Small intestine (tissue), 7 donors: ENCODE measurements at regions not wholly inside any gene's neighbourhood (a gene's known extent, or its start where the extent isn't known, plus 50 kb on each side); places are given as distances from the start of the nearest gene placed in this dataset.

Experiments
- DNase-seq, 2 donors: peaks; one replicate each; pipeline versions ENCODE4 v3.0.0 to v3.0.0-alpha.2; 2013
- FAIRE-seq: peaks from 2 replicates; lab custom pipeline; 2012; peaks lifted over from hg19 to GRCh38; lab: Jason Lieb, UNC
- H3K27ac ChIP-seq, 3 donors: one replicate each; pipeline ENCODE4 v1.5.1; 2013; ENCODE audit warnings: low read length in 2 of 3, mild to moderate bottlenecking in 2 of 3, control low read depth in 1 of 3, inconsistent platforms in 1 of 3, low read depth in 1 of 3, moderate library complexity in 1 of 3
- H3K27me3 ChIP-seq, 3 donors: one replicate each; pipeline ENCODE4 v1.6.1; 2013; ENCODE audit warnings: low read length in 3 of 3, inconsistent platforms in 1 of 3; ENCODE audit not compliant: control insufficient read depth in 3 of 3, insufficient read depth in 3 of 3
- H3K36me3 ChIP-seq, 3 donors: one replicate each; pipeline ENCODE4 v1.6.1; 2013; ENCODE audit warnings: low read length in 3 of 3, inconsistent platforms in 1 of 3, low read depth in 1 of 3, mild to moderate bottlenecking in 1 of 3, moderate library complexity in 1 of 3; ENCODE audit not compliant: control insufficient read depth in 3 of 3, insufficient read depth in 2 of 3
- H3K4me1 ChIP-seq, 3 donors: one replicate each; pipeline ENCODE4 v1.6.1; 2013; ENCODE audit warnings: low read length in 2 of 3, inconsistent platforms in 1 of 3, low read depth in 1 of 3, mild to moderate bottlenecking in 1 of 3, moderate library complexity in 1 of 3; ENCODE audit not compliant: control insufficient read depth in 3 of 3, insufficient read depth in 2 of 3
- H3K4me3 ChIP-seq, 3 donors: one replicate each; pipeline ENCODE4 v1.5.1; 2013; ENCODE audit warnings: low read length in 3 of 3, control low read depth in 1 of 3, inconsistent platforms in 1 of 3, low read depth in 1 of 3, mild to moderate bottlenecking in 1 of 3, moderate library complexity in 1 of 3
- H3K9me3 ChIP-seq, 2 donors: one replicate each; pipeline ENCODE4 v1.6.1; 2013; ENCODE audit warnings: low read depth in 1 of 2, low read length in 1 of 2; ENCODE audit not compliant: control insufficient read depth in 2 of 2, insufficient read depth in 1 of 2
- WGBS, 3 donors: extraction: QIAGEN DNeasy Blood & Tissue Kit; methylation state at CpG; one replicate each; pipeline ENCODE4 v1.1.7; 2013; 5-methylcytosine and 5-hydroxymethylcytosine counted together
- donor health status: healthy with polysubstance abuse.
- donor health status: control.
- donor health status: control.
- donor health status: Bipolar disorder and iron deficiency.
- donor health status: healthy.

- WGBS, 3 donors: 55 to 78% (median 77%) methylated on average over 1 of the region's 1 CpG
- no peak overlapping the region for H3K27ac ChIP-seq
- H3K4me1 ChIP-seq: no peaks in the 10 kb centered on the region
- no peaks in the 10 kb centered on the region for H3K27me3 ChIP-seq
- H3K9me3 ChIP-seq: no peaks in the 10 kb centered on the region
- FAIRE-seq (no peak), DNase-seq (no peak)
- H3K4me3 ChIP-seq: no peak overlapping the region
- H3K36me3 ChIP-seq: no peaks in the 10 kb centered on the region
Observed at GRCh38 chr4:14640476-14640875, 361.8 kb upstream of the CPEB2 start.

- WGBS, 3 donors: 84 to 87% (median 85%) methylated on average over 2 of the region's 2 CpGs
- no peaks in the 10 kb centered on the region for H3K9me3 ChIP-seq
- no peak for DNase-seq
- no peak overlapping the region for H3K27ac ChIP-seq
- no peak overlapping the region for H3K4me3 ChIP-seq
- no peaks in the 10 kb centered on the region for H3K4me1 ChIP-seq
- no peak for FAIRE-seq
- H3K36me3 ChIP-seq: no peaks in the 10 kb centered on the region
- H3K27me3 ChIP-seq: no peaks in the 10 kb centered on the region
Observed at GRCh38 chr4:14641871-14642270, 360.4 kb upstream of the CPEB2 start.

DNA sequence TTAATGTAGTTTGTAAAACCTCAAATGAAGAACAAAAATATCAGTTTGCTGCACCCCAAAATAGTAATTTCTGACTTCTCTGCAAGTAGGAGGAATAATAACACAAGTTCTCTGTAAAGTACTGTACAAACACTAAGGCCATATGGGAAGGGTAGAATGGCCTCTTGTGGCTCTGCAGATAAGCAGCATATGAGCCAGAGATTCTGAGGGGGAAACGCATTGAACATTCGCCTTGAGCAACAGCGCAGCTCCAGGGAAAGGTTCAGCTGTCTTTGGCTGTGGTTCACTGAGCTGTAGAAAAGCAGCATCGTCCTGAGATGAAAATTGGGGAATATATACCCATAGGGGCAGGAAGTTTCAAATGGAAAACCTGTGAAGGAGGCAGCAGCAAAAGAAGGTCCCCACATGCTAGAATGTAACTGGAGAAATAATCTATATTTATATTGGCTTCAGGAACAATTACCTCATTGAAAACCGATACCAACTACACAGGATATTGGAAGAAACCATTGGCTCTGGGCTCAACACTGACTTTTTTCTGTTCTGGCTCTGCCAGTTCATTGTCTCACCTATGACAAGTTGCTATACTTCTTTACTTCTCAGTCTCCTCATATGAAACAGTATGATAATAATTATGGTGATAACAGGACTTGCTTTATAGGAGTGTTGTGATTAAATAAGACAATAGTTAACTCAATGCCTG, 357.6 kb upstream of the CPEB2 start:
- 72 to 81% (median 79%) methylated on average over 5 of the region's 5 CpGs for WGBS, 3 donors
- H3K9me3 ChIP-seq: no peaks in the 10 kb centered on the region
- H3K4me1 ChIP-seq: no peaks in the 10 kb centered on the region
- DNase-seq: no peak
- H3K27me3 ChIP-seq: no peaks in the 10 kb centered on the region
- H3K27ac ChIP-seq: no peak overlapping the region
- H3K4me3 ChIP-seq: no peak overlapping the region
- FAIRE-seq: no peak
- H3K36me3 ChIP-seq: no peaks in the 10 kb centered on the region

DNA sequence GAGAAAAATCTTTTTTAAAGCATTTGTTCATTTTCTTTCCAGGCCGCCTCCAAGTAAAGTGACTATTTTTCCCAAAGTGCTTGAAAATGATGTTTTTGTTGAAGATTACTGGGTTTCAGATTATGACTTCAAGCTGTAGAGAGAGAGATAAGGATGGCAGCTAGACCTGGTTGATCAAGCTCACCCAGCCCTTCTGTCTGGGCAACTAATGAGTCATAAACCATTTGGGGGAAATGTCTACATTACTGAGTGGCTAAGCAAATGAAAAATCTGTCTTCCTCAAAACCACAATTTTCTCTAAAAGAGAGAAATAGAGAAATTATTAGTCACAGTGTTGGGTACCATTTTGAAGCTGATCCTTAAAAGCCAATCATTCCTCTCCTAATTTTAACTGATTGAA, 355.4 kb upstream of the CPEB2 start:
- H3K27me3 ChIP-seq: no peaks in the 10 kb centered on the region
- no peaks in the 10 kb centered on the region for H3K4me1 ChIP-seq
- H3K36me3 ChIP-seq: no peaks in the 10 kb centered on the region
- 95 to 96% (median 95%) methylated on average over 1 of the region's 1 CpG for WGBS, 3 donors
- H3K9me3 ChIP-seq: no peaks in the 10 kb centered on the region
- no peak overlapping the region for H3K27ac ChIP-seq
- DNase-seq: no peak
- no peak for FAIRE-seq
- H3K4me3 ChIP-seq: no peak overlapping the region

DNA sequence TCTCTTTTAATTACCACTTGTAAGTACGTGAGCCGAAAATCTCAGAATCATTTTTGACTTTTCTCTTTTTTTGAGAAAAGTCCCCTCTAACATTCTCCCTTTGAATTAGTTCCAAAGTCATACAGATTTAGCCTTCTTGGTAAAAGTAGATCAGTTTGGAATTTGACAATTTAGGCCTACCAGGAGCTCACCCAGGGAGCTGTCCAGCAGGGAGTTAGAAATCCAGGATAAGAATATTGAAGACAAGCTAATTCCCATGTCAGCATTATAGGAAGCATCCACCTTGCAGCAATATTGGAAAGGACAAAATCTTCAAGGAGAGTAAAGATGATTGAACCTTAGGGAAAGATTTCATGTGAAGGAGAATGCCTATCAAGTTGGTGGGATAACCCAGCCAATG, 352.2 kb upstream of the CPEB2 start:
- H3K36me3 ChIP-seq: no peaks in the 10 kb centered on the region
- H3K4me1 ChIP-seq: no peaks in the 10 kb centered on the region
- DNase-seq (no peak), FAIRE-seq (no peak)
- H3K9me3 ChIP-seq: peaks cover 0 to 3% of the 10 kb centered on the region in 2 donors
- no peak overlapping the region for H3K27ac ChIP-seq
- 91 to 98% (median 93%) methylated on average over 2 of the region's 2 CpGs for WGBS, 3 donors
- no peaks in the 10 kb centered on the region for H3K27me3 ChIP-seq
- H3K4me3 ChIP-seq: no peak overlapping the region

DNA sequence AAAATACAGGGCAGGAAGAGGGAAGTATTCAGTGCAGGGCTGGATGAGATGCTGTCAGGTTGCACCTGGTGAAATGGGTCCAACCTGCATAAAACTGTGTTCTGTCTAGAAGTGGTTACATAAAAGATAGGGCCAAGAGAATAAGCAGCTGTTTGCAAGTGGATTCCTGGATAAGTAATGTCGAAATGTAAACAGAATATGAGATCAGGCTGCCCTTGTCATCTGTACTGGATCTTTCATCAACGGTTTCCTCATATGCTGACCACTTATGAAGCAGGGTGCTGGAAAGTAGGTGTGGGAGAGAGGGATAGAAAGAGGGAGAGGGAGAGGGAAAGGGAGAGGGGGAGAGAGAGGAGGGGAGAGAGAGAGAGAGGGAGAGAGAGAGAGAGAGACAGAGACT, 349.8 kb upstream of the CPEB2 start:
- Histone ChIP-seq H3K36me3 (no peaks in the 10 kb centered on the region), H3K27me3 (no peaks in the 10 kb centered on the region), H3K4me1 (no peaks in the 10 kb centered on the region), H3K27ac (no peak overlapping the region), H3K9me3 (peaks cover 0 to 3% of the 10 kb centered on the region in 2 donors), H3K4me3 (no peak overlapping the region)
- no peak for FAIRE-seq
- 44 to 59% (median 51%) methylated on average over 2 of the region's 2 CpGs for WGBS, 3 donors
- no peak for DNase-seq

DNA sequence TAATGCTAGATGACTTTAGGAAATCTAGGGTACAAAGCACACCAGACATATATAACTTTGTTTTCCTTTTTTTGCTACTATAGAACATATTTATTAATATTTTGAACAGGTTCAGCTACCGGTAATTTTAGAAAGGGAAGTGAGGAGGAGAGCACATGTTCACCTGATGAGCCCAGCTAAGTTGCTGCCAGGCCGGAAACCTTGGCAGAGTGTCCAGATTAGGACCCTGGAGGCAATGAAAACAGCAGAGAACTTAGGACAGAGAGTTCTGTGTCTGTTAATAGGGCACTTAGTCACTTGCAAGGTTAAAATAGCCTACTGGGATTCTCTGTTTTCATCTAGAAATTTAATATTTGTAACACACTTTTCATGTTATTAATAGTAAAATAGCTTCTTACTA, 348.9 kb upstream of the CPEB2 start:
- FAIRE-seq: no peak

DNA sequence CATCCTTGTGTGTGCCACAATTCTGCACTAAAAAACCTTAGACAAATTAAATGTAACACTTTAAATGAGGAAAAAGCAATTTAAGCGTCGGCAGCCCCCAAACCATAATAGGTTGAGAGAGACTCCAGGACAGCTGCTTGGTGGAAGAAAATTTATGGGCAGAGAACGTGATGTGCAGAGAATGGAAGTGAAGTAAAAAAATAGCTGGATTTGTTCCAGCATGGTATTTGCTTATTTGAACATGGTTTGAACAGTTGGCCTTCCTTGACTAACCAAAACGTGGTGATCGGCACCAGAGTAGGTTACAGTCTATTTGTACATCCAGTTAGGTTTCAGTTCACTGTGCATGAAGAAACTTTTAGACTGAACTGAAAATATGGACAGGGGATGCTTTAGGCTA, 343.0 kb upstream of the CPEB2 start:
- Histone ChIP-seq H3K36me3 (no peaks in the 10 kb centered on the region), H3K4me3 (no peak overlapping the region), H3K4me1 (no peaks in the 10 kb centered on the region), H3K27ac (no peak overlapping the region), H3K9me3 (peaks cover 0 to 2% of the 10 kb centered on the region in 2 donors), H3K27me3 (no peaks in the 10 kb centered on the region)
- no peak for FAIRE-seq
- no peak for DNase-seq
- 72 to 84% (median 79%) methylated on average over 5 of the region's 5 CpGs for WGBS, 3 donors

More for the DNA sequence above, 348.9 kb upstream of the CPEB2 start:
- Histone ChIP-seq H3K36me3 (no peaks in the 10 kb centered on the region), H3K27me3 (no peaks in the 10 kb centered on the region), H3K4me3 (no peak overlapping the region), H3K9me3 (peaks cover 0 to 3% of the 10 kb centered on the region in 2 donors), H3K27ac (no peak overlapping the region), H3K4me1 (no peaks in the 10 kb centered on the region)
- no peak for DNase-seq
- WGBS, 3 donors: 88 to 94% (median 91%) methylated on average over 2 of the region's 2 CpGs

GRCh38 chr4:14667624-14668151, 334.6 kb upstream of the CPEB2 start:
- WGBS, 3 donors: 12 to 34% (median 25%) methylated on average over 2 of the region's 2 CpGs
- Histone ChIP-seq H3K9me3 (peaks cover 0 to 8% of the 10 kb centered on the region in 2 donors), H3K27me3 (peaks cover 0 to 2% (median 0%) of the 10 kb centered on the region in 3 donors), H3K36me3 (no peaks in the 10 kb centered on the region), H3K4me3 (no peak overlapping the region), H3K4me1 (no peaks in the 10 kb centered on the region), H3K27ac (no peak overlapping the region)
- DNase-seq (no peak), FAIRE-seq (no peak)
